ENCODE measurements at regions not wholly inside any gene's neighbourhood (a gene's known extent, or its start where the extent isn't known, plus 50 kb on each side); places are given as distances from the start of the nearest gene placed in this dataset.

DNA sequence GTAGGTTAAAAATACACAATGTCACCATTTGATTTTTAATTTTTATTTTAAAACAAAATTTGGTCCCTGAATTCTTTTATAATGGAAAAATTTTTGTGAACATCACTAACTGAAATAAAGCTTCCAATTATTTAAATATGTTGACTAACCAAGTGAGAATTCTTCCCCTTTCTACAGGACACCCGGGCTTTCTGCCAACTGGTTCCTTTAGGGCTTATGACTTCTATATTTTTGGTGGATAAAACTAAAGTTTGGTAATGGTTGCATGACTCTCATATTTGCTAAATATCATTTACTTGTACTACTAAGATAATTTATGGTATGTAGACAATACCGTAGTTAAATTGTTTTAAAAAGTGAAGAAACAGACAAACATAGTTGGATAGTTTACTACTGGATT, 291.0 kb upstream of the DOK6 start:
- DNase-seq (ENCODE audit: low spot score) = no peak

DNA sequence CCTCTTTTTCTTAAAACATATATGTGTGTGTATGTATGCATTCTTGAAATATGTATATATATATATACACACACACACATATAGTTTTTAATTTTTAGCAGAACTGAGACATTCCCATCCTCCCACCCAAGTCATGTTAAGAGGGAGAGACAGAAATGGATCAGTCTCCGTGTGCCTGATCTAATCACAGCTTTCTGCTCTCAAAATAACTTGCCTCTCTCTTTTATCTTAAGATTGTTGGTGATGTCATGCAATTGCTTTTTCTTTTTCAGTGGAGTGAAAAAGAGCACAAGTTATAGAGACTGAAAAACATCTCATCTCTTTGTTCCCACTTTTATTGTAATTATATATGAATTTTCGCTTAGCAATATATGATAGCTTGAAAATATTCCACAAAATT, 279.9 kb upstream of the DOK6 start:
- DNase-seq (ENCODE audit: low spot score) = no peak

DNA sequence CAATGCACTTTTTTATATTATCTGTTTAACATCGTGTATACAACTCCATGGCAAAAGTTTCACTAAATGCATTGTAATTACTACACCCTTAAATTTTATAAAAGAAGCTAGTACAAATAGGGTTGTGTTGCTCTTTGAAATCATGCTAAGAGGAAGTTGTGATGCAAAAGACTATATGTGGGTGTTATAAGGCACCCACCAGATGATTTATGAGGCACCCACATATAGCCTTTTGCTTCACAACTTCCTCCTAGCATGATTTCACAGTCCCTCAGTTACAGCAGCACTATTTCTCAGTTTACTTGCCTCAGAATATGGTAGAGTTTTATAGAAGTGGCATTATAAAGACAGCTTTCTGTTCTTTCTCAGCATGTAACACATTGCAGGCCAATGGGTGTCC, 277.3 kb upstream of the DOK6 start:
- no peak for DNase-seq (ENCODE audit: low spot score)

DNA sequence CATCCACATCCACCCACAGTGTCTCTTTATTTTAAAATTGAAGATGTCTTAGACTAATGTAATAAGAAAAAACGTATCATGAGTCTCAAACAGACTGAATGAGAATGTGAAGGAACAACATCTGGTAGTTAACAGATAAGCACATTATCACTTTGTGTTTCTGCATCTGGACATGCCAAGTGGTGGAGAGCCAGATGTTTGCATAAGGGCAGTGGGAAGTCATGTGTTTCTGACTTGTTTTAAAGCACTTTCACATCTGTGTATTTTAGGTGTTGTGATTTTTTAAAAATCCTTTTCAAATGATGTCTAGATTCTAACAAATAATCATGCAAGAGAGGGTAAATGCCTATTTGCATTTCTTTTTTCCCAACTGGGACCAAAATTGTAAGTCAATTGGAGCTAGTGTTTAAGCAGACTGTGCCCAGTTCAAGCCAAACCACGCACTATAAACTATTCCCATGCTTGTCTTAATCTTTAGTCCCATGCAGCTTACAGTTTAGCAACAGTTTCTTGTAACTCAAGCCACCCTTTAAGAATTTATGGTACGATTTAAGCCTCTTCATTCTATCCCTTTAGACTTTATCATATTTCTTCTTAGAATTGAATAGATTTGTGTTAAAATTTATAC, 272.7 kb upstream of the DOK6 start:
- no peak for DNase-seq (ENCODE audit: low spot score)

DNA sequence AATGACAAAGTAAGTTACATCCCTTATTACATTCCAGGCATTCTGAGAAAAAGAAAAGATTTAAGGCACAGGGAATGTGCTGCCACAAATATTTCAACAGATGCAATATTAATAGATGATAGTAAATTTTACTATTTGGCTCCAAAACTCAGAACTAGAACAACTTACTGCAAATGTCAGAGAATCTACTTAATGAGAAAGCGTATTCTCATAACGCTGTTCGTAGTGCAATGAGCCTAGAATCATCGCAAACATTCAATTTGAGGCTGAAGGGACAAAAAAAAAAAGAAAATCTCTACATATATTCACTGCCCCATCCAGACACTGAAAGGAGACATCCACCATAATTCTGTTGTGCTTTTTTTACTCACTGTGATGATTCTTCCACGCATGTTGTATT, 272.1 kb upstream of the DOK6 start:
- DNase-seq (ENCODE audit: low spot score) = no peak

DNA sequence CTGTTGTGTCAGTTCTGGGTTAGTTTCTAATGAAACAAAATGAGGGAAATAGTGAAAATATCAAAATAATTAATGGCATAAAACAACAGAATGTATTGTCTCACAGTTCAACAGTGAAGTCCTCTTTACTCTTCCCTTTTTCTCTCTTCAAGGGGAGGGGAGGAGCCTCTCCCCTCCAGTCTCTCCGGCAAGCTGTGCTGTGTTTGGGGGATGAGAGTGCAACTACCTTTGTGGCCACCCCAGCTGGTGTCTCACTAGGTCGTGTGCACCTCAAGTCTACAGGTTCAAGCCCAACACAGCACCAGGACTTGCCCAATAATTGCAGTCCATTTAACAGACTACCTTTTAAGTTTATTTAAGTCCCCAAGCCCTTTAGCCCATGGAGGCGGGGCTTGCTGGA, 271.7 kb upstream of the DOK6 start:
- DNase-seq (ENCODE audit: low spot score) = no peak

DNA sequence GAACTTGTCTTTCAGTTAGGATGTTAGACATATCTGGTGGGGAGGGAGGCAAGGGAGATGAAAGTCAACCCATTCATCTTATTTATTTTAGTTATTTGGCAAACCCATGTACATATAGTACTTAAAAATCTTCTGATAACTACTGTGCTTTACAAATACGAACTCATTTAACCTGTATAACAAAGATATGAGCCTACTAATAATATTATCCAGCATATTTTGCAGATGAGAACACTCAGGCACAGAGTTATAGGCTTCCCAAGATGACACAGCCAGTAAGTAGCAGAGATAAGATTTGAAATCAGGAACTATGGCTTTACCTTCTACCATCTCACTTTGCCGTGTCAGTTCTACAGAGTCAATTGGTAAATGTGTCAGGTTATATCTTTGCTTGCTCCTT, 262.6 kb upstream of the DOK6 start:
- DNase-seq (ENCODE audit: low spot score) = no peak

DNA sequence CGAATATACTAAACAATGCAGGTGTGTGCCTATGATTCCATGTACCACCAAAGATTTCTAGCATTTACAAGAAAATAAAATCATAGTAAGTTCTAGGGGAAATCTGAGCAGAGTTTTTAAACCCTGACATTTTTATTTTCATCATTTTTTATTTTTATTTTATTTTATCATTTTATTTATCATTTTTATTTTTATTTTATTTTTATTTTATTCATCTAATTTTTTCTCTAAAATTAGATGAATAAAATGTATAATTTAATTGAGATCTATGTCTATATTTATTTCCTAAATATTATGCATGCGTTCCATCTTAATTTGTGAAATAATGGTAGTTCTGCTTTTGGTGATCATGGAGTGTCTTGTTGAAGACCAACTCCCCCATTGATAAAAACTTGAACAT, 257.6 kb upstream of the DOK6 start:
- no peak for DNase-seq (ENCODE audit: low spot score)

DNA sequence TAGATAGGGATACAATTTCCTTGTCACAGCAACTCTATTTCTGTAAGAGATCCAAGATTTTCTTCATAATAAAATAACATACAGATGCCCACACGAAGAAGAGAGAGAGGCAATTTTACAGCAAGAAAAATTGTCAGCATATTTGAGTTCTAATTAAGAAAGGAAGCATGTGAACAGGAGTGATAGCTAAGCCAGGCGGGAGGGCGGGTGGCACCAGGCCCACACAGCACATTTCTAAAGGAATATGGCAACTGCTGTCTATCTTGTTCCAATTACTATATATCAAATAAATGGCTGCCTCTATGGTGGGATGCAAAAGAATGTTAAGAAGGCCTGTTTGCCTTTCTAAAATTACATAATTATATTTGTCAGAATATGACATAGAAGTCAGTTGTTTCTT, 248.3 kb upstream of the DOK6 start:
- no peak for DNase-seq (ENCODE audit: low spot score)

DNA sequence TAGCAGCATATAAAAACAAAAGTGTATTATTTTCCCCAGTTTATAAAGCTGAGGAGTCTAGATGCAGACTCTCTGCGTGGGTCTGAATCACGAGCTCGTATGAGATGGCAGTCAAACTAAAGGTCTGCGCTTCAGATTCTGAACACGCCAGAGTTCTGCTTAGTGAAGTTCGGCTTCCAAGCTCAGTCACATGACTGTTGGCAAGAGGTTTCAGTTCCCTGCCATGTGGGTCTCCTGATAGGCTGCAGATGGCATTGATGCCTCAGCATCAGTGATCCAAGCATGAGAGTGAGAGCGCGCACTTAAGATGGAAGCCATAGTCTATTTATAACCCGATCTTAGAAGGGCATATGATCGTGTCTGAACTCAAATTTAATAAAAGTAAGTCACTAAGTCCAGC, 242.8 kb upstream of the DOK6 start:
- DNase-seq (ENCODE audit: low spot score) = peak; percentile 7

DNA sequence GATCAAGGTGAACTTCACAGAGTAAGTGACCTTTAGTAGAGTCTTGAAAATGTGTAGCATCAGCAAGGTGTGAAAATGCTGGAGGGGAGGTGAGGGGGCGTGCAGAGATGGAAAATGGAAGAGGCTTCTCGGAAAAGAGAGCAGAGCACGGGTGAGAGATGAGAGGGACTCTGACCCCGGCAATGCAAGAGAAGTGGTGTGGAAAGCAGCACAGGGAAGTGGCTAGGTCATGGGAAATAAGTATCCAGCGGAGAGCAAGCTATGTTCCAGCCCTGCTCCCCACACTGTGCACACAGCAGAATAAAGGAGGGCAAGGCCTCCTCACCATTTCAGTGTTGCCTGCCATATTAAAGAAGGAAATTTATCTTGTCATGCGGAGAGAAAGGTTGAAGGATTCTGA, 241.7 kb upstream of the DOK6 start:
- no peak for DNase-seq (ENCODE audit: low spot score)

DNA sequence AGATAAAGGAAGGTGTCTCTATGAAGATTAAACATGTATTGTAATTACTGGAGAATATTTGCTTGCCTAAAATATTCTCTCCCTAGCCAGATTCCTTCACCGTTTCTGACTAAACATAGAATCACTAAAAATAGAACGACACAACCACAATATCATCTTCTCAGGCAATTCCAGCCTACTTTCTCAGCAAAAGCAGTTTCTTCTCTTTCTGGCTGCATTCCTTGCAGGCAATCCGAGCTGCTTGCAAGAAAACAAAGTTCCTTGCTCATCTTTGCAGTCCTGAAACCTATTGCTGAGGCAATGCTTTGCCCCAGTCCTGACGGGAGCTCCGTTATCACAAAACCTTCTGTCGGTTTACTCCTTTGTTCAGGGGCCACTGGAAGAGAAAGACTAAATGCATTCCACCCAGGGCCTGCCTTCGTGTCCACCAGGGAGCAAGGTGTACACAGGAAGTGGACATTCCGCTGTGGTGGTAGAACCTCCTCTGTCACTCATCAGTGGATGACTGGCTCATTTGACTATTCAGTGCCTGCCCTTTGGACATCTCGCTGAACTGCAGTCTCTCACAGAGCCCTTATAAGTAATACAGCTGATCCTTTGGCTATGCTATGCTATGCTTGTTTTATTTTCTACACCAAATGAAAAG, 239.2 kb upstream of the DOK6 start:
- peak; percentile 56 for DNase-seq (ENCODE audit: low spot score)

DNA sequence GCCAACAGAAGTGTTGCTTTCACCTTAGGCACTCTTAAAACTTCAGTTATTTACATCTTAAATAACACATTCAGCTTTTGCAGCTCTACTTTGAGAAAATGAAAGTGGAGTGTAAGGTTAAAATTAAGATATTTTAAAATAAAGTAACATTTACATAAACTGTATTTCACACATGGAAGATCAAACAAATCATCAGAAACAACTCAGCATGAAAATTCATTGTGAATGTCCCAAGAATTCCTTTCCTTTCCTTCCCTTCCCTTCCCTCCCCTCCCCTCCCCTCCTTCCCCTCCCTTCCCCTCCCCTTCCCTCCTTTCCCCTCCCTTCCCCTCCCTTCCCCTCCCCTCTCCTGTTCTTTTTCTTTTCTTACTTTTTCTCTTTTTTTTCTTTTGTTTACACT, 238.0 kb upstream of the DOK6 start:
- DNase-seq (ENCODE audit: low spot score) = no peak

DNA sequence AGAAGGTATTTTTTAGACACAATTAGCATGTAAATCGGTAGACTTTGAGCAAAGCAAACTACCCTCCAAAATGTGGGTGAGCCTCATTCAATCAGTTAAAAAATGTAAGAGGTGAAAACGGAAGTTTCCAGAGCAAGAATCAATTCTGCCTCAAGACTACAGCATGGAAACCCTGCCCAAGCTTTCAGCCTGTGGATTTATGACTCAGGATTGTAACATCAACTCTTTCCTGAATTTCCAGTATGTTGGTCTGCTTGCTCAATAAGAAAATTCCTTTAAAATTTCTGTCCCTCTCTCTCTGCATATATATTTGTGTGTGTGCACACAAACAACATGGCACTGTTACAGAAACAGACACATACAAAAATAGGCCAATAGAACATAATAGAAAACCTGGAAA, 228.6 kb upstream of the DOK6 start:
- DNase-seq (ENCODE audit: low spot score) = no peak

DNA sequence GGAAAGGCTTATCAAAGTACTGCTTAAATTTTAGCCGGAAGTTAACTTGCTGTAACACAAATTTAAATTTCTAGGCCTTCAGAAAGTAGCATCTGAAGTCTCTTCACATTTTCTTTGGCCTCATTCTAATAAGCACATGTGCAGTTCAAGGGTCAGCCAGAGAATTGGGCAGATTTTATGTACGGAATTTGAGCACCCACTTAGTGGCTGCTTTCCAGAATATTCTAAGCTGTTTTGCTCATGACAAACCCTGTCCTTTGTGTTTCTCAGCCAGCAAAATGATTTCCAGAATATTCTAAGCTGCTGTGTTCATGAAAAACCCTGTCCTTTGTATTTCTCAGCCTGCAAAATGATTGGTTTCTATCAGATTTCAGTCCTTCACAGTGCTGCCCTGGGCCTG, 225.0 kb upstream of the DOK6 start:
- no peak for DNase-seq (ENCODE audit: low spot score)

DNA sequence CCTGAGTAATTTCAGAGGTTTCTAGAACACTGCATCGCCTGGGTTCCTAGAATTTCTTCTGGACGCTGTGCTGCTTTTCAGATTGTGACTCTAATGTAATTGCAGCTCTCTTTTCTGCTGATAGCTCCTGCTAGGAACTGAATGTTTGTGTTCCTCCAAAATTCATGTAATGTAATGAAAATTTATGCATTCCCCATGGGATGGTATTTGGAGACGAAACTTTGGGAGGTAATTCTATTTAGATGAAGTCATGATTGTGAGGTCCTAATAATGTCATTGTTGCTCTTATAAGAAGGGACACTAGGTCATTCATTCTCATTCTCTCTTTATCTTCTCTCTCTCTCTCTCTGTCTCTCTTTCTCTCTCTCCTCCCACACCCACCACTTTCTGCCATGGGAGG, 223.9 kb upstream of the DOK6 start:
- DNase-seq (ENCODE audit: low spot score) = no peak

DNA sequence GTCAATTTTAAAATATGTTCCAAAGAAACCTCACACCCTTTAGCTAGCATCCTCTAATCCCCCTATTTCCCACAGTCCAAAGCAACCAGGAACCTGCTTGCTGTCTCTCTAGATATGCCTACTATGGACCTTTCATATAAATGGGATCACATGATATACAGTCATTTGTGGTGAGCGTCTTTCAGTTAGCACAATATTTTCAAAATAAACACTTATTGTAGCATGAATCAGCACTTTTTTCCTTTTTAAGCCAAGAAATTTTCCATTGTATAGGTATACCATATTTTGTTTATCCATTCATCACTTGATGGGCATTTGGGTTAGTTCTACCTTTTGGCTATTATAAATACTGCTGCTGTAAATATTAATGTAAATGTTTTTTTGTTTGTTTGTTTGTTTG, 223.0 kb upstream of the DOK6 start:
- no peak for DNase-seq (ENCODE audit: low spot score)

DNA sequence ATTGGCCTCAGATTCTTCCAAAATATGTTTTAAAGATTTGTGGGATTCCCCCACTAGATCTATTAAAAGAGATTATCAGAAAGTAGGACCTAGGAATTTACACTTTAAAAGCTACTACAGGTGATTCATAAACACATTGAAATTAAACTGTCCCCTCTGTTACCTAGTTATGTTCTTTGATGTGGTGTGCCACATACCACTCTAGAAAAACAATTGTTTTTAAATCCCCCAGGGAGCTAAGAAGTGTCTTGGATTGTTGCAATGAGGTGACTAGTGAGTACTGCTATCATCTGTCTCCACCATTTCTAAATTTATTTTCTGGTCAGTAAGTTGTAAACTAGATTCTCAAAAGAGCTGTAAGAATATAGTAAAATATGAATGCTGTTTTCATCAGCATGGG, 214.5 kb upstream of the DOK6 start:
- no peak for DNase-seq (ENCODE audit: low spot score)

DNA sequence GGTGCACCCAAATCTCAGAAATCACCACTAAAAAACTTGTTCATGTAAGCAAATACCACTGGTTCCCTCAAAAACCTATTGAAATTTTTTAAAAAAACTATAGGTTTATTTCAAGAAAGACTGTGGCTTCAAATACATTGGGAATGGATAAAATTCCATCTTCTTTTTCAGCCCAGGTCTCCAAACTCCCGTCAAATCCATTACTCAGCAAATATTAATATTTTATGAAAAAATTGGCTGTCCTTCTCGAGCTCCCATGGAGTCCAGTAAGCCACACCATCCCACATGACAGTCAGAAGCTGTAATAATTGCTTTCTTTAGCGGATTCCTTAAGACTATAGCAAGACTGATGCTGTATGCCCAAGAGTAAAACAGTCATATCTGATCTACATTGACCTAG, 204.4 kb upstream of the DOK6 start:
- DNase-seq (ENCODE audit: low spot score) = no peak

DNA sequence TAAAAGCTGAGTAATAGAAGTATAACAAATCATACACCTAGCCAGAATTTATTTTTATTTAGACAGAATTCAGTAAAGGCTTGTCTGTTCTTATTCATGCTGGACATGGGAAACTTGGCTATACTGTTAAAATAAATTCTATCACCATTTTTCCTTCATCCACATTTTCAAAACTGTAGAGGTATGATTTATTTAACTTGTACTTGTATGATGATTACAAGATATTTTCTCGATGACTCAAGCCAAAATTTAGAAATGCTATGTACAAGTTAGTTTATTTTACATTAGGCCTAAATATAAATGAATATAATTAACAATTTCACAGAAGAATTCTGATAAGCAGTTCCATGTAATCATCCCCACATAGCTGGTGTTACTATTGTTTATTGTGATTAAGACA, 194.8 kb upstream of the DOK6 start:
- DNase-seq (ENCODE audit: low spot score) = no peak

DNA sequence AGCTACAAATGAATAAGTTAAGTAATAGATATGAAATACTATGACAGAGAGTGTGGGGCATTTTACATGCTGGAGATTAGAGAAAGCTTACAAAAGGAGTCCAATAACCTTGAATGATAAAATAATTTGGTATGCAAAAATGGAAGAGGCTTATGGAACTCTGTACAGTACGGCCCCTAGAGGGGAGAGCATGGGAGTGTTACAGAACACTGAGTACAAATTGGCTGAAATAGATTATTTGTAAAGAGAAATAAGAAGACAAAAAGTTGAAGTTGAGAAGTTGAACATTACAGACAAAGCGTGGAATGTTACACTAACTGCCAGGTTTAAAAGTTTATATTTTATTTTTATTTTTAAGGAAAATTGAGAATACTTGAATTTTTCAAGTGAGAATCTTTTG, 192.1 kb upstream of the DOK6 start:
- no peak for DNase-seq (ENCODE audit: low spot score)

DNA sequence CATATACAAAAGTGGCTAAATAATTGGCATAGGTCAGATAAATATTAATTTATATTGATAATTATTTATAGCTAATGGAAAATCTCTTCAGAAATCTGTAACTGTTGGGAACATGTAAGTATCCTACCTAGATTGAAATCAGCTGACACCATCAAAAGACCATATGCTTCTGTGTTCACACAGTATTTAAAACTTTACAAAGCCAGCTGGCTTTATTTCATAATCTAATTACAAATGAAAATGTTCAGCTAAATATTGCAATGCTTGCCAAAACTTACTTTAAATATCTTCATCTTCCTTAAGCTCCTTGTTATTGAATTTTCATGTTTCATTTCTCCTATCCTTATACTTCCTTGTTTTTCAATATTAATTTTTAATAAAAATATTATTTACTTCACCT, 190.9 kb upstream of the DOK6 start:
- peak; percentile 11 for DNase-seq (ENCODE audit: low spot score)

DNA sequence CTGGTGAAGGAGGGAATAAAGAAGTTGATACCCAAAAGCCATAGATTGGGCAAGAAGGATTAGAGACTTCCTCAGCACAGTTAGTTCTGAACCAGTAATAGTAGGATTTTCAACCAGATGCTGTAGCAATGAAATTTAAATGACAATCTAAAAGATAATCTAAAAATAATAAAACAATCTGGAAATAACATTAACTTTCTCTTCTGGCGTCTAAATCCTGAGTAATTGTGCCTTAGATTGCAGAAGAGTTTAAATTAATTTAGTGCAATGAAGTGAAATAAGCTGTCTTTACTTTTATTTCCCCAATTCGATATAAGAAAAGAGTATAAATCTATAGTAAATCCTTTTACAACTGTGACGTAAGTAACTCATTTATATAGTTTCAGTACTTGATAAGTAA, 186.8 kb upstream of the DOK6 start:
- no peak for DNase-seq (ENCODE audit: low spot score)

DNA sequence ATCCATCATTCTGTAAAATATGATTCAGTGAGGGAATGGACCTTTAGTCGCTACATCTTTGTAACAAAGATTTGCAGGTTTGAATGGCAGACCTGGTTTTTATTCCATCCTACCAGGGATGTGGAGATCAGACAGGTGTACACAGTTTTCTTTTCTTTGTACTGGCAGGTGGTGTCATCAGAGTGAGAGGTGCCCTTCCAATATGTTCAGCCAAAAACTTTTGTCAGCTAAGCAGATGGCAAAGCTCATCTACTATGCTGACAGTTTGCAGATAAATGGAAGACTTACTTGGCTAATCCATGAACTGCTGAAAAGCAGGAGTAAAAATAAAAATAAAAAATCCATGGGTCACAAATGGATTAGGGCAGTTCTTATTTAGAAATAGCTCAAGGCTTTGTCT, 185.5 kb upstream of the DOK6 start:
- DNase-seq (ENCODE audit: low spot score) = peak; percentile 73

DNA sequence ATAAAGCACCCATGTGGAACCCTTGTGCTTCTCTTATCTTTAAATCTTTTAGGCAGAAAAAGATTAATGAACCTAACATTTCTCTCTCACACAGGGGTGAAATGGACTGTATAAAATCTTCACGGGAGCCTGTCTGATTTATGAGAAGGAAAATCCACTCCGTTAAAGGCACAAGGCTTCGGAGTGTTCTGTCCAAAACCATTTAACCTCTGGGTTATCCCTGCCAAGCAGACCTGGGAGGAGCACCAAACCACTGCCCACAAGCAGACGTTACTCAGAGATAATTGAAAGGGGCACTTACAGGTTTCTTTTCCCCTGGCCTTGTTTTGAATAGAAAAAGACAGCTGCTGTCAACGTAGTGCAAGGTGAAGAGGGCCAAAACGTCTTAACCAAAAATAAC, 184.4 kb upstream of the DOK6 start:
- no peak for DNase-seq (ENCODE audit: low spot score)

All from cerebellar cortex (tissue), 1 donor.